HG03342 (cell line): ENCODE measurements at regions not wholly inside any gene's neighbourhood (a gene's known extent, or its start where the extent isn't known, plus 50 kb on each side); places are given as distances from the start of the nearest gene placed in this dataset.

ENCODE experiments used
- ATAC-seq: cut with Tn5 transposase; IDR thresholded peaks from one replicate; pipeline ENCODE4 v1.9.1; 2021; ENCODE audit warnings: mild to moderate bottlenecking, moderate library complexity; ENCODE audit not compliant: unreplicated experiment

DNA sequence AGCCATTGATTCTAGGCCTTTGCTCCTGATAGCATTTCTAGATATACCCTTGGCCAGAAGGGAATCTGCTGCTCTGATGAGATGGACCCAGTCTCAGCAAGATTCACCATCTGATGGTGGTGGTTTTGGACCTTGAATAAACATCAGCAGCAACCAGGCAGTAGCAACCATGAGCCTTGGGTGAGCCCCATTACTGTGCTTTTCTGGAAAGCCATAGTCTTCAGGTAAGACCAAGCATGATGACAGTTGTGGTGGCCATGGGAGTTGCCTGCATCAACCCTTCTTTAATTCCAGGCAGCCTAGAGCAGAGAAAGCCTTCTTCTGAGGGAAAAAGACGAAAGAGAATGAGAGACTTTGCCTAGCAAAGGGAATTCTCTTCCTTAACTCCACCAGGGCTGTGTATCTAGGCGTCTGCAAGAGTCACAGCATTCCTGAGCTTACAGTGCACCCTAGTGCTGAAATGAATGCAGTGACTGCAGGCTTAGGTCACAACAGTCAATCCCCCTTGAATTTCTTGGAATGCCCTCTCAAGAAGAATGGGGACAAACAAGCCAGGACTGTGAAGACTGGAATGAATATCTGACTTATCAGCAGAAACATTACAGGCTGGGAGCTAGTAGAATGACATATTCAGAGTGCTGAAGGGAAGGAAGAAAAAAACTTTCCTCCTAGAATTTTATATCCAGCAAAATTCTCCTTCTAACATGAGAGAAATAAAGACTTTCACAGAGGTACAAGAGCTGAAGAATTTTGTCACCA is 942.4 kb upstream of the PCDH20 start:
- peak; percentile 81 for ATAC-seq

DNA sequence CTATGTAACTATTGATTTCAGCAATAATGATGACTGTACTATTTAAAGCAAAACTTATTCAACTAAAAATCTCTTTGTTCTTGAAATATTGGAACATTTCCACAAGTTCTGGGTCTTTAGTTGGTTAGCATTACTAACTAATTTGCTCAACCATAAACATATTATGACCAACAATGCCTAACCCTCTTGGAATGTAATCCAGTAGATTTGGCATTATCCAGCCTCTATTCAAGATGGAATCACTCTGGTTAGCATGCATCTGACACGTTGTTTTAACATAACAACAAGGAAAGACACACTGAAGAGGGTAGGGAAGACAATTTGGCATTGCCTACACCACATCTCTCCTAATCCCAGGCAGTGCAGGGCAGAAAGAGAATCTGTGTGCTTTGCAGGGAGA is 941.3 kb upstream of the PCDH20 start:
- no peak for ATAC-seq

DNA sequence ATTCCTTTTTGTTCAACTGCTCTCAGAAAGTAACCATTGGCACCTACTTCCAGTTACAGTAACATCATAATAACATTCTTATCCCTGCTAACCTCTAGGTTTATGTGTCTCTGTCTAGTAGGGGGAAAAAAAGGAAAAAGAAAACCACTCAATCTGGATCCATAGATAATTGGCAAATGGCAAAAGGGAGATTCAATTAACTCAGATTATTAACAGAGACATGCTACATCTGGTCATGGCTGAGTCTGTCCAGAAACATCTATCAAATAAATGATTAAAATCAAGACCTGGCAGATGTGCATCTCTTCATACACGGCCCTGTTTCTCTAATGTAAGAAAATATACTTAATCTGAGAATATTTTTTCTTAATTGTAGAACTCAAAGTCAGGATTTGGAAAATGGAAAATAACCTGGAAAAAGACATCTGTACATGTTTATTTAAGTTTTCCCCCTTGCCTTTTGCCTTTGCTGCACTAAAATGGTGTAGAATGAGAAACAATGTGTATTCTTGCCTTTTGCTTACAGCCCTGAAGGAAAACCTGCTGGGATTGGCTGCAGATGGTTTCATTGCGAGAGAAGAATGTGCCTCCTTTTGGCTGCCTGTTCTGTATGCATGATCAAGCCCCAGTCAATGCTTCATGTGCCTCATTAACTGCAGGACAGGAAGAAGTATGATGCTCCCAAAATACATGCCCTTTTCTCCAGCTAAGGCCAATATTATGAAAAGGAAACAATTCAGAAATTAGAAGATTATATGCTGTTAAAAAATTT is 921.6 kb upstream of the PCDH20 start:
- ATAC-seq: no peak

DNA sequence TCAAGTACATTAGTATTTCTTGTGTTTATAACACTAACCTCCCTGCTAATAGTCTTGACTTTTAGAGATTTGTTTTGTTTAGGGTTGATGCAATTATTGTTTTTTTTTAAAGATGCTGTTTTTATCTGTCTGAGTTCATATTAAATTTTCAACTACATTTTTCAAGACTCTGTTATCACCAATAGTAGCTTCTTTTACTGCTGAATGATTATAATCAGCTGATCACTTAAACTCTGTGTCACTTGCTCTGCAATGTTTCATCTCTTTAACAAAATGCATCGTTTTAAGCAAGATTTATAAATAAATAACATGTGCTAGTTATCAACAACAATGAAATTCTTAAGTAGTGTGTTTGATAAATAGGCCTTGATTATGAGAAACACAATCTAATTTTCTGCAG is 920.9 kb upstream of the PCDH20 start:
- ATAC-seq: no peak

DNA sequence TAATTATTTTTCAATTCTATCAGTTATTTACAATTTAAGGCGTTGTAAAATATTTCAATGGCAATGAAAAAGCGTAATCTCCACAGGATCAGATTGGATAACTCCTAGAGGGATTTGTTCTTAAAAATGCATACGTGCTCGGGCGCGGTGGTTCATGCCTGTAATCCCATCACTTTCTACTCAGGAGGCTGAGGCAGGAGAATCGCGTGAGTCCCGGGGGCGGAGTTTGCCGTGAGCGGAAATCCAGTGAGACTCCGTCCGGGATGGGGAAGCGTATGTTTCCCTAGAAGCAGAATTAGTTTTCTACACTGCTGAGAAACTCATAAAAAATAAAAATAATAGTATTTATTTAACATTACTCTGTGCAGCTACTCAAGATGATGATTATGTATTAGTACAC is 917.8 kb upstream of the PCDH20 start:
- ATAC-seq: no peak

DNA sequence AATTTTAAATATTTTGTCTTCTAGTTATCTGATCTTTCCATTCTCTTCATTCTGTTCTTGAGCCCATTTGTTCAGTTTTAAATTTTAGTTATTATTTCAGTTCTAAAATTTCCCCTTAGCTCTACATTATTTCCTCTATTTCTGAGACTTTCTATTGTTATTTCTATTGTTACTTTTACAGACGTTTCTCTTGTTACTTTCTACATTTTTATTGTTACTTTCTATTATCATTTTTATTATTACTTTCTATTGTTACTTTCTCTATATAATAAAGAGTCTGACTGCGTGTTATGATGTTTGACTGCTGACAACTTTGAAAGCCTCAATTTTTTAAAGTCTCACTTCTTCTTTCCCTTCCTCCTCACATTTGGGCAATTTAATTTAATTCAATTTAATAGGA is 915.7 kb upstream of the PCDH20 start:
- no peak for ATAC-seq

DNA sequence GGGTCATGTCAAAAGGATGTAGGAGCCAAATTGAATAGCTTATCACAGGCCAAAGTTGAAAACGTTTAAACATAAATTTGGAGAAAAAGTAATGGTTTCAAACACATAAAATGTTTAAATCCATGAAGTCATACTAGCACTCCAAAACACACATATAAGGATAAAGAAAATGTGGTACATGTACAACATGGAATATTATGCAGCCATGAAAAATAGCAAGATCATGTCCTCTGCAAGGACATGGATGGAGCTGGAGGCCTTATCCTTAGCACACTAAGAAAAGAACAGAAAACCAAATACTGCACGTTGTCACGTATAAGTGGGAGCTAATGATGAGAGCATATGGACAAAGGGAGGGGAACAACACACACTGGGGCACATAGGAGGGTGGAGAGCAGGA is 911.7 kb upstream of the PCDH20 start:
- no peak for ATAC-seq

DNA sequence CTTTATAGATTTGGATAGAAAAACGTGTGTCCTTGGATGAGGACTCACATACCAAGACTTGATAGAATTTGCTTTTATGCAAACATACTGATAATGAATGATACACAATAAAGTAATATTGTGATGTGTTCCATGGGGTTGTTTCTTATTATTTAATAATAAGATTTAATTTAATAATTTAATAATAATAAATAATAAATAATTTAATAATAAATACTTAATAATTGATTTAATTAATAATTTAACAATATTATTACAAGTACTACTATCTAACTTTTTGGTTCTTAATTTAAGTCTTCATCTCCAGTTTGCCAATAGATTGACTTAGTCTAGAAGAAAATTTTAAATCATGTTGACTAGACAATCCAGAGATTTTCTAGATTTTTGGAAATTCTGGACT is 909.2 kb upstream of the PCDH20 start:
- ATAC-seq: no peak

DNA sequence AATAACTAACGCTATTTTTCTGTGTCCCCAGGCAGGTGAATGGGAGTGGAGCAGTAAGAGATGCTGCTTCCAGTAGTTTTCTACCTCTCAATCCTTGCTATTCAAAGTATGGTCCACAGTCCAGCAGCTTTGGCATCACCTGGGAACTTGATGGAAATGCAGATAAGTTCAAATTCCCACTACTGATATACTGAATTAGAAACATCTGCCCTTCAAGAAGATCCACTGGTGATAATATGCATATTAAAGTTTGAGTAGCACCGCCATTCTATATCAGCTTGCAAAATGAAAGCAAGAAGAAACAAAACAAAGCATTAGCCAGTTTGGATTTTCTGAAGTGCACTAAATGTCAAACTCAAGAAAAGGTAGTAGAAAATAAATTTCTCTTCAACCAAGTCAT is 906.2 kb upstream of the PCDH20 start:
- ATAC-seq: no peak

DNA sequence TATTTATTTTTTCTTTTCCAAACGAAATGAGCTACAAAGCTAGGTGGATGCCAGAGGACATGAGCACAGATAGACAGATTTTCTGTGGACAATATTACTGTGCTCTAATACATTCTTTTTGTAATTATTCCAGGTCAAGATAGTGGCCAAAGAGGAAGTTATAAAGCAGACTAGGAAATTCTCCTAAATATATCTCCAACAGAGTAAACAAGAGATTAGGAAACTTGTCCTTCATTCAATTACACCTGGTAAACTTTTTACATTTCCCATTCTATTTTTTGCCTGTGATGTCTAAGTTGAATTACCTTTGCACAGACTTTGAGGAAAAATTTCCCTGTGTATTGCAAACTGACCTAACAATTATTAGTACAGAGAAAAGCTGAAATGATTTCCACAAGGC is 905.5 kb upstream of the PCDH20 start:
- ATAC-seq: no peak

DNA sequence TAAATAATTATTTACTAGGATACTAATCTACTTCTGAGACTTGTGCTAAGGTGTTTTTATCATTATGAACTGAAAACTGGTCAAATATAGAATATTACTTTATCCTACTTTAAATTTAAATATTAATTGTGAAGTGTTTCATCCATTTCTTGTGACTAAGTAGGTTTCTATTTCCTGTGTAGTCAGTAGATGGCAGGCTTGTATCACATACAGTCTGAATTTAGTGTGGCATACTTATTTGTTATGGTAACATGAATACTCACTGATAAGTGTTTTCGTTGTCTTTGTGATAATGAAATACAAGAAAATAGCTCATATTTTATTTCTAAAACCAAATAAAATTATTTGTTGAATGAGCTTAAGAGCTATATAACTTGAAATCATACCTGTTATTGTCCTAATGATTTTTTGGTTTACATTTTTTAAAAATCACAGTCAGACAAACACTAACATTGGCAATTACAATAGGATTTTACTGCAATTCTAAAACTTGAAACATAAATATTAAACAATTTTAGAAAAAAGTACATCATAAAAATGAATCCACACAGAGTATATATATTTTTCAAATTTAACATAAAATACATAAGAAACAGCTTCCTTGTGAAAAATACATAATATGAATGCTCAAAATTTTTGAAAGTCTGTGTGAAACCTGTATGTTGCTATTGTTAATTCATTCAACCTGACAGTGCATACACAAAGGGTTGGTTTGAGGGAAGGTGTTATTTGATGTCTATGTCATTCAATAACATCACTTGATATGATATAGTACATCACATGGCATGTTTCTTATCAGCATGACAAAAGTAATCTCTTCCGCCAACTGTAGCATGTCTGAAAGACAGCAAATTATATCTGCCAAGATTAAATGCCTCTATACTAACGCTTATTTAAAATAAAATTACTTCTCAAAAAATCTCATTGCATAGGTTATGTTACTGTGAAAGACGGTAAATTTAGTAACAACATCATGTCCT is 904.8 kb upstream of the PCDH20 start:
- ATAC-seq: peak; percentile 80

DNA sequence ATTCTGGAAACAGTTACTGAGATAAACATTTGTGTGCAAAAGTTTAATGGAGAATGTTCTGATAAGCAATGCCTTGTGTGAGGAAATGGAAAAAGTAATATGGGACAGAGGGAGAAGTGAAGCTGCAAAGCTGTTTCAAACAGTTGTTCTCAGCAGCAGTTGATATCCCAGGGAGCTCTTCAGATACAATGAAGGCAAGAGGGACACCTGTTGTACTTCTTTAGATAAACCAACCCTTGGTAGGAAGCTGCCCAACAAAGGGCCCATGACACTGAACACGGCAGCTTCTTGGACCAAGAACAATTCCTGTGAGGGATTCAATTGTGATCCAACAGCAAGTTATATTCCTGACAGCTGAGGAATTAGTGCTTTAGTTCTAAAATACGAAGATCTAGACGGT is 894.3 kb upstream of the PCDH20 start:
- no peak for ATAC-seq

DNA sequence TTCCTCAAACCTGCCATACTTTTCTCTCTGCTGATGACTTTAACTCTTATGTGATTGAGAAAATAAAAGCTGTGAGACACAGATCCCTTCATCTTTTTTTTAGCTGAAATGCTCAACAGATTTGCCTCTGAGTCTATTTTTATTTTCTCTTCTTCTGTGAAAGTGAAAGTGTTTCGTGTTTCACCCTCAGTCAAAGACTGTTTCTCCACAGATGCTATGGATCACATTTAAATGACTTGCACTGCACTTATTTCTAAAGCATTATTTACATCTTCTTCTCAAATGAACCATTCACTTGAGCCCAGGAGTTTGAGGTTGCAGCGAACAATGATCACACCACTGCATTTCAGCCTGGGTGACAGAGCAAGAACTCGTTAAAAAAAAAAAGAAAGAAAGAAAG is 890.1 kb upstream of the PCDH20 start:
- ATAC-seq: peak; percentile 95

DNA sequence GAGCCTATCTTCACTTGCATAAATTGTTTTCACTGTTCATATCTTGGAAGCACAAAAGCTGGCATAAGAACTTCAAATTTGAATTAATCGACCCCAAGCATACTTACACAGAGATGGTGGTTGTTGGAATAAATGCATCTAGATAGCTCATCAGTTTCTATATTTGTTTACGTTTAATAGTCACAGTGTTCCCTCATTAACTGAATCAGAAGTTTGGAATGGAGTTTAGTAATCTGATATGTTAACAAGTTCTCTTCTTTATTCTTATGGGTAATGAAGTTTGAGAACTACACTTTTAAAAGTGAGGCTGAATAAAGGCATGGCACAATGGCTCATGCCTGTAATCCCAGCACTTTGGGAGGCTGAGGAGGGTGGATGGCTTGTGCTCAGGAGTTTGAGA is 886.7 kb upstream of the PCDH20 start:
- no peak for ATAC-seq

DNA sequence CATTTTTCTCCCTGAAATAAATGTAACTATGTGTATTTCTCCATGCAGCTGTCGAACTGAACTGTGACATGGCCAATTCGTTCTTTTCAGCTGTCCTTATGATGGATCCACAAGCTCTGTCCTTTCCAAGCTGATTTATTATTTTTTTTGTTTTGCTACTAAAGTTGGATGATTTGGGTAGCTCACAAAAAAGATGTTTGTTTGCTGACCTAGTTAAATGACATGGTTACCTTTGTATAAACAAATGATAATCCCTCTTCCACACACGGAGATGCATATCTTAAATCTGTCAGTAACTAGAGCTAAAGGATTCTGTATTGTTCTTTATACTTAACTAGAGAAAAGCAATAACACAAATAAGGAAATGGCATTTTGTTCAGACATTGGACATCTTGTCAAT is 884.3 kb upstream of the PCDH20 start:
- no peak for ATAC-seq

DNA sequence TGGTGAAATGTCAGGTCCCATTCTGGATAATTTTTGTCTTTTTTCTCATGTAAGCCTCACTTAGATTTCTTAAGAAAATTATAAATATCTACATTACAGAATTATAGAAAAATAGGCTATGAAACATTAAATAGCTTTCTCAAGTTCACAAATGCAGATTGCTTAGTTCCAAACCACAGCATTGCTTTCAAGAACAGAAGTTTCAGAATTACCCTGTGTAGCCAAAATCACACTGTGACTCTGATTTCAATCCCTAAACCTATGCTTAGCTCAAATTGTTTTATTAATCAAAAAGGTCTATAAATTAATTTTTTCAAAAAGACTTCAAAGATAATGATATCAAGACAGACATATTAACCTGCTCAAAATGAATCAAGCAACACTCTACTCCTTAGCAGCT is 881.2 kb upstream of the PCDH20 start:
- no peak for ATAC-seq

DNA sequence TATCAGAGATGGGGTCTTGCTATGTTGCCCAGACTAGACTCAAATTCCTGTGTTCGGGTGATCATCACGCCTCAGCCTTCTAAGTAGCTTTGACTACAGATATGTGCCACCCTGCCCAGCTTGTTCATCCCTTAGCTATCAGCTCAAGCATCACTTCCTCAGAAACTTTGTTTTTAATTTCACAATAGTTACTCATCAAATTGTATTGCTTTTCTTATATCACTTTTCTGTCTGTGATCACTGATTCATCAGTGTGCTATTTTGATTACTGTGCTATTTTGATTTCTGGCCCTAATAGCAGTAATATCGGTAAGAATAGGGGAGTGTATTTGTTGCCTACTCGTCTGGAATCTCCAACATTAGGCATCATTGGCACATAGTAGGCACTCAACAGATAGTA is 878.6 kb upstream of the PCDH20 start:
- ATAC-seq: no peak

DNA sequence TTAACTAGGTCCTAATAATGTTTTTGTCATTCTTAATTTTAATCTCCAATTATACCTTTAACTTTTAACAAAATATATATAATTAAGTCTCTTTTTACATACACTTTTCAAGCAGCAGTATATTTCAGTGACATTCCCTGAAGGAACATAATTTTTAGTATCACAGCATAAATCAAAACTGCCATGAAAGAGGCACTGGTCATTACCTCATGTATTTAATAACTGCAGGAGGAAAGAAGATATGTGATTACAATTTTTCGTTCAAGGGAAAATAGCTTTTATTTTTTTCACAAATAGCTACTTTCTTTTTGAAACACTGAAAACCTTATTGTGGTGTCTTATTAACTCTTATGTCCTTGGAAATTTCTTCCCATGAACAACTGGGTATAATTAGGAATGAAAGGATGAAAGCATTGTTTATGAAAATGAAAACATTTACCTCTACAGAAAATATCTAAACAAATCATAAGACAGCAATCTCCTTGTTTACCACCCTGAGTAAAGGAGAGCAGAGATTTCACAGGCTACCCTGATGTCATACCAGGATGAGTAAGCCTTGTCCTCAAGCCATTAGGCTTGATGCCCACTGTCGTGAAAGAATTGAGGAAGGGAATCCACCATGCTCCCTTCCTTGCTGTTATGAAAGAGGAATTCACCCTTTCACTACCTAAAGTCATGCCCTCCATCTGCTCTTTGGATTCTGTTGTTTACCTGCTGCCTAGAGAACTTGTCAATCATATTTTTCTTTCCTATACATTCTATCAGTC is 877.2 kb upstream of the PCDH20 start:
- no peak for ATAC-seq

DNA sequence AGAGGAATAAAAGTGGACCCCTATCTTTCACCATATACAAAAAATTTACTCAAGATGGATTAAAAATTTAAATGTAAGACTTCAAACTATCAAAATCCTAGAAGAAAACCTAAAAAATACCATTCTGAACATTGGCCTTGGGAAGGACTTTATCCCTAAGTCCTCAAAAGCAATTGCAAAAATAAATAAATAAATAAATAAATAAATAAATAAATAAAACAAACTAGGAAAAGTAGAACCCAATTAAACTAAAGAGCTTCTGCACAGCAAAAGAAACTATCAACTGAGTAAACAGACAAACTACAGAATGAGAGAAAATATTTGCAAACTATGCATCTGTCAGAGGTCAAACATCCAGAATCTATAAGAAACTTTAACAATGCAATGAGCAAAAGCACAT is 874.9 kb upstream of the PCDH20 start:
- ATAC-seq: no peak

DNA sequence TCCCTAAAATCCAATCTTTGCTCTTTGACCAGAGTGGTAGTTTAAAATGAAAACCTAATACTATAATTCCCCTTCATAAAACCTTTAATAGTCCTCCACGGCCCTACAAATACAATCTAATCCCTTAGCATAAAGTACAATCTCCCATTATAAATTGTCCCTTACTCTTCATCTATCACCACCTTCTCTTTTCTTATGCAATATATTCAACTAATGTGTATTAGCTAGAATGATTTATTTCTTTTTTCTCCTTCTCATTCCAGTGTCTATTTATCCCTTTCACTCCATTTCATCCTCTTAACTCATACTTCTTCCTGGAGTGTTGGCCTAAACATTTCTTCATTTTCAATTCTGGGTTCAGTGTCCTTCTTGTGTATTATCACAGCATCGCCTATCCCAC is 872.1 kb upstream of the PCDH20 start:
- ATAC-seq: no peak

DNA sequence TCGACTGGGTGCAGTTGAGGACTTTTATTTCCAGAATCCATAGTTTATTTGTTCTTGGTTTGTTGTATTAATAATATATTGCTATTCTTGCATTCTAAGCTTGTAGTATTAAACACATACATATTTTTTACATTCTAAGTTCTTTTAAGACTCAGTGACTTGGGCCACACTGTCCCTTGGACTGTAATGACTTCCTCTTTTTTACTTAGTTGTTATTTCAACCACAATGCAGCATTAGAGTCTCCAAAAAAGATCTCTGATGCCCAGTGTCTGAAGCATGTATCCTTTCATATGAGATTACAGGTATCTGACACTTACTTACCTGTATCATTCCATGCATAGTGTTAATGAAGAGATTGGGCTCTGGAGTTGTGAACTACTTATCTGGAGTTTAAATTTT is 864.9 kb upstream of the PCDH20 start:
- peak; percentile 71 for ATAC-seq
